ENCODE measurements at regions not wholly inside any gene's neighbourhood (a gene's known extent, or its start where the extent isn't known, plus 50 kb on each side); places are given as distances from the start of the nearest gene placed in this dataset.
"Not testable (repeated sequence)": the region's sequence is repeated elsewhere in the genome, so short reads cannot be mapped to it uniquely, and the experiment has no call there.

- no peak for DNase-seq
Measured at GRCh38 chr6:67887747-67888545, 747.1 kb upstream of the ADGRB3 start.

DNA sequence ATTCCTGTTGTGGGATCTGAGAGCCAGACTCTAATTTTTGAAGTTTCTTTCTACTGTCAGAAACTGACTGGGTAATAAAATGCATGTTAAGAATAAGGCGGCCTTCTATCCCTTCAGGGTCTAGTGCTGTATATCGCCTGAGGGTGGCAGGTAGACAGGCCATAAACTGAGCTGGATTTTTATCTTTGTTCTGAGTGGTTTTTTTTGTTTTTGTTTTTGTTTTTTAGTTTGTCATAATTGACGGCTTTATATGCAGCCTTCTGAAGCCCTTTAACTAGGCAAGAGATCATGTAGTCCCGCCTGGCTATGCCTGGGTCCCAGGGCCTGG, 747.7 kb upstream of the ADGRB3 start:
- no peak for DNase-seq

DNA sequence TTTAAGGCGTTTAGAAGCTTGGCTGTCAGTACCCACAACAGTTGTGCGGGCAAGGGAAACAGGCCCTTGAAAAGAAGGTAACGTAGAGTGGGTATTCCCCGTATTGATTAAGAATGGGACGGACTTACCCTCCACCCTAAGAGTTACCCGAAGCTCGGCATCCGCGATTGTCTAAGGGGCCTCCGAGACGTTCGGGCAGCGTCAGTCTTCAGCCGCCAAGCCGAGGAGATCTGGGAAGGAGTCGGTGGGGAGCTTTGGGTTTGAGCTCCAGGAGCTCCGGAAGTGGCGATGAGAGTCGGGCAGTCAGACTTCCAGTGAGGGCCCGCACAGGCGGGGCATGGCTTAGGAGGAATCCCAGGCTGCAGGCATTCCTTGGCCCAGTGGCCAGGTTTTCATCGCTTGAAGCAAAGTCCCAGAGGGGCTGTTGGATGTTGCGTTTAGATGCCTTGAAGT, 748.2 kb upstream of the ADGRB3 start:
- DNase-seq = no peak

DNA sequence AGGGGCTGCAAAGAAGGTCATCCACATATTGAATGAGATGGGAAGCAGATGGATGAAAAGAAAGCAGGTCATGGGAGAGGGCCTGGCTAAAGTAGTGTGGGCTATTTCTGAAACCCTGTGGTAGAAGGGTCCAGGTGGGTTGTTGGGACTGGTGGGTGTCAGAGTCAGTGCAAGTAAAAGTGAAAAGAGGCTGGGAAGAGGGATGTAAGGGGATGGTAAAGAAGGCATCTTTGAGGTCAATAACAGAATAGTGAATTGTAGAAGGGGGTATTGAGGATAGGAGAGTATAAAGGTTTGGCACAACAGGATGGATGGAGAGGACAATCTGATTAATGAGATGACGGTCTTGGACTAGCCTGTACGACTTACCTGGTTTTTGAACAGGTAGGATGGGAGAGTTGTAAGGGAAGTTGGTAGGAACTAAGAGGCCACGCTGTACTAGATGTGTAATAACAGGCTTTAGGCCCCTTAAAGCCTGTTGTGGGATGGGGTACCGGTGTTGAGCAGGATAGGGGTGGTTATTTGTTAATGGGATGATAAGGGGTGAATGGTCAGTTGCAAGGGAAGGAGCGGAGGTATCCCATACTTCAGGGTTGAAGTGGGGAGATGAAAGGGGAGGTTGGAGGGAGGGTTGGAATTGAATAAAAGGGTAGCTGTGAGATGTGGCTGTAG, 748.9 kb upstream of the ADGRB3 start:
- no peak for DNase-seq

- DNase-seq = no peak
Measured at GRCh38 chr6:67885081-67886033, 749.7 kb upstream of the ADGRB3 start.

DNA sequence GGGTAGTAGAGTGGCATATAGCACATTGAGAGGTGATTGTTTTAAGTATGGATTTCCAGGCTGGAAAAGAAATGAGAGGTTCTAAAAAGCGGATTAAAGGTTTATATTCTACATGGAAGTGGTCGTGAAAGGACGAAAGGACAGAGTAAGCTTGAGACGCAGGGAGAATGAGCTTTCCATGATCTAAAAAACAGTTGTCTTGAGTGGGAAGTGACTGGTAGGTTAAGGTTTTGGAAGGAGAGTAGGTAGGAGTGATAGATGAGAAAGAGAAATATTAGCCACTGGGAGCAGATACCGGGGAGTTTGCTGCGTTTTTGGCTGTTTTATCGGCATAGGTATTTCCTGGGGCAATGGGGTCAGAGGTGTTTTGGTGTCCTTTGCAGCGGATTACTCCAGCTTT, 750.6 kb upstream of the ADGRB3 start:
- no peak for DNase-seq

- DNase-seq = no peak
Measured at GRCh38 chr6:67883500-67884366, 751.3 kb upstream of the ADGRB3 start.

DNA sequence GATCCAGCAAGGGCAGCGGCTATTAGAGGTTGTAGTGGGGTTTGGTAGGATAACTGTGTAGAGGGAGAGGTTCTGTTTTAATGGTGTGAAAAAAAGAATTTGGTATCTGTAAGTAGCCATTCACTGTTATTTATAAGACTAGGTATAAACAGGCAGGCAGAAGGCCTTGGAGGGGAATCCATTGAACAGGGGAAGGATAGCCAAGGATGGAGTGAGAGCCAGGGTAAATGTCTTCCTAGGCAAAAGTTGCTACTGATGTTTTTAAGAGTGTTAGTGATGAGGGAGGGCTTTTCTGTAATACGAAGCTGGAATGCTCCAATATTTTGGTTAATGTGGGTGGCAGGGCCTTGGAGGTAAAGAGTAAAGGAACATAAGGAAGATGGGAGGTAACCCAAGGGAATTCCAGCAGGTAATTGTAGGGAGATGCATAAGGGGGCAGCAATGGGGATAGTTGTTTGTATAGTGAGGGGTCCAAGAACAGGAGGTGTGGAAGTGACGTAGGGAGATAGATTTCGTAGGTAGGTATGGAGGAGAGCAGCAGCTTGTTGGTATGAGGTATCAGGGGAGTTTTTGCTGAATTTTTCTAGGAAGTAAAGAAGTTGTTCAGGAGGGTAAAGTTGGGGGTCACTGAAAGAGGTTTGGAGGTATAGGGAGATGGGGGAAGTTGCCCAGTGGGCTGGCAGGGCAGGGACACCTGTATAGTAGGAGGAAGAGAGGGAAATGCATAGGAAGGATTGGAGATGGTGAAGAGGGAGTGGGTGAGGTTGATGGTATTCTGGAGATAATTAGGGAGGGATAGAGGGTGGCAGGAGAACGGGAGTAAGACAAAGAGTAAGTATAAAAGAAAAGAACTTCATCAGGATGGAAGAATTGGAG, 752.4 kb upstream of the ADGRB3 start:
- DNase-seq = no peak

- no peak for DNase-seq
Measured at GRCh38 chr6:67881706-67882065, 753.4 kb upstream of the ADGRB3 start.

DNA sequence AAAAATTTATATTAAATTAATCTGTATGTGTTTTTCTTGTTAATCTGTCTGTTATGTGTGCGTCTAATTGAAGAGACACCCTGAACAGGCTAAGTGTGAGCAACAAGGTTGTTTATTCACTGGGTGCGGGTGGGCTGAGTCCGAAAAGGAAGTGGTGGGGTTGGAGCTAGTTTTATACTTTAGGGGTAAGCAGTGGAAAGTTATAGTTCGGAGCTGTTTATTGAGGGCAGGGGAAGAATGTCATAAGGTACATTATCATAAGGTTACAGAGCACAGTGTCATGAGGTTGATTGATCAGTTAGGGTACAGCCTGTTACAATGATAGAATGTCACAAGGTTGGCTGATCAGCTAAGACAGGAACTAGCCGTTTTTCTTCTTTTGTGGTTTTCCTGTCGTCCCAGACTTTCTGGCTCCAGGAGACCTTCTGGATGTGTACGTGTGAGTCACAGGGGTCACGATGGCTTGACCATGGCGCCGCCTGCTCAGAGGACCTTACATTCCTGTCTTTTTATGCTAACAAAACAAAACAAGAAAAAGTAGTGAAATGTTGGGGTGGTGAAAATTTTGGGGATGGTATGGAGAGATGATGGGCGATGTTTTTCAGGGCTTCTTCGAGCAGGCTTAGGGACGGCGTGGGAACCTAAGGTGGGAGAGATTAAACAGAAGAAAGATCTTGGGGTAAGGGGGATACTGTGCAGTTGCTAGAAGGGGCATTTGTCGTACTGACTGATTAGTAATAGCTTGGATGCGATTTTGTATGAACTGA, 754.0 kb upstream of the ADGRB3 start:
- DNase-seq = no peak

DNA sequence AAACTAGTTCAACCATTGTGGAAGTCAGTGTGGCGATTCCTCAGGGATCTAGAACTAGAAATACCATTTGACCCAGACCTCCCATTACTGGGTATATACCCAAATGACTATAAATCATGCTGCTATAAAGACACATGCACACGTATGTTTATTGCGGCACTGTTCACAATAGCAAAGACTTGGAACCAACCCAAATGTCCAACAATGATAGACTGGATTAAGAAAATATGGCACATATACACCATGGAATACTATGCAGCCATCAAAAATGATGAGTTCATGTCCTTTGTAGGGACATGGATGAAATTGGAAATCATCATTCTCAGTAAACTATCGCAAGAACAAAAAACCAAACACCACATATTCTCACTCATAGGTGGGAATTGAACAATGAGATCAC, 754.7 kb upstream of the ADGRB3 start:
- DNase-seq = not testable (repeated sequence)

DNA sequence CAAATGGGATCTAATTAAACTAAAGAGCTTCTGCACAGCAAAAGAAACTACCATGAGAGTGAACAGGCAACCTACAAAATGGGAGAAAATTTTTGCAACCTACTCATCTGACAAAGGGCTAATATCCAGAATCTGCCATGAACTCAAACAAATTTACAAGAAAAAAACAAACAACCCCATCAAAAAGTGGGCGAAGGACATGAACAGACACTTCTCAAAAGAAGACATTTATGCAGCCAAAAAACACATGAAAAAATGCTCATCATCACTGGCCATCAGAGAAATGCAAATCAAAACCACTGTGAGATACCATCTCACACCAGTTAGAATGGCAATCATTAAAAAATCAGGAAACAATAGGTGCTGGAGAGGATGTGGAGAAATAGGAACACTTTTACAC, 755.2 kb upstream of the ADGRB3 start:
- not testable (repeated sequence) for DNase-seq

DNA sequence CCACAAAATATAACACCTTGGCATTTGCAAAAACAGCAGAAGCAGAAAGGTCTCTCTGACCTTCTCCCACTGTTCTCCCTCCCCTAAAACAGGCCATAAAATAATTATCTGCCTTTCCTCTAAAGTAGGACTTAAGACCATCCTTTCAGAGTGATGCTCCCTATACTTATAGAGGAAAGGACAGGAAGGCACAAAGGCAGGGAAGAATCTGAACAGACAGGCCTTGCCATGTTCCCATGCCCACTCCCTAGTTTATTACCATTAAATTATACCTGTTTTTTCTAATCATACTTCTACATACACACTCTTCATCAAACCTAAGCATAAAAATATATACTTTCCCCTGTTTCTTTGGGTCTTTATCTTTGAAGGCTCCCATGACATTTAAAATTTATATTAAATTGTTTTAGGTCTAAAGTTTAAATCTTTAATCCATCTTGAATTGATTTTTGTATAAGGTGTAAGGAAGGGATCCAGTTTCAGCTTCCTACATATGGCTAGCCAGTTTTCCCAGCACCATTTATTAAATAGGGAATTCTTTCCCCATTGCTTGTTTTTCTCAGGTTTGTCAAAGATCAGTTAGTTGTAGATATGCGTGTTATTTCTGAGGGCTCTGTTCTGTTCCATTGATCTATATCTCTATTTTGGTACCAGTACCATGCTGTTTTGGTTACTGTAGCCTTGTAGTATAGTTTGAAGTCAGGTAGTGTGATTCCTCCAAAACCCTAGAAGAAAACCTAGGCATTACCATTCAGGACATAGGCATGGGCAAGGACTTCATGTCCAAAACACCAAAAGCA, 755.8 kb upstream of the ADGRB3 start:
- not testable (repeated sequence) for DNase-seq

GRCh38 chr6:67878216-67878615, 756.9 kb upstream of the ADGRB3 start:
- DNase-seq = not testable (repeated sequence)

DNA sequence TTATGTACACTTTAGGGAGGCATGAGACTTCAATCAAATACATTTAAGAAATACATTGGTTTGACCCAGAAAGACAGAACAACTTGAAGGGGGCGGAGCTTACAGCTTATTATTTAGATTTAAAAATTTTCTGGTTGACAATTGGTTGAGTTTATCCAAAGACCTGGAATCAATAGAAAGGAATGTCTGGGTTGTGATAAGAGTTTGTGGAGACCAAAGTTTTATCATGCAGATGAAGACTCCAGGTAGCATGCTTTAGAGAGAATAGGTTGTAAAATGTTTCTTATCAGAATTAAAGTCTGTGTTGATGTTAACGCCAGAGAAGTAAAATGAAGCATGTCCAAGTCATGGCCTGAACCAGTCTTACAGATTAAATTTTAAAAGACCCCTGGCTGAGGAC, 757.8 kb upstream of the ADGRB3 start:
- no peak for DNase-seq

GRCh38 chr6:67875877-67876383, 759.2 kb upstream of the ADGRB3 start:
- DNase-seq = no peak

DNA sequence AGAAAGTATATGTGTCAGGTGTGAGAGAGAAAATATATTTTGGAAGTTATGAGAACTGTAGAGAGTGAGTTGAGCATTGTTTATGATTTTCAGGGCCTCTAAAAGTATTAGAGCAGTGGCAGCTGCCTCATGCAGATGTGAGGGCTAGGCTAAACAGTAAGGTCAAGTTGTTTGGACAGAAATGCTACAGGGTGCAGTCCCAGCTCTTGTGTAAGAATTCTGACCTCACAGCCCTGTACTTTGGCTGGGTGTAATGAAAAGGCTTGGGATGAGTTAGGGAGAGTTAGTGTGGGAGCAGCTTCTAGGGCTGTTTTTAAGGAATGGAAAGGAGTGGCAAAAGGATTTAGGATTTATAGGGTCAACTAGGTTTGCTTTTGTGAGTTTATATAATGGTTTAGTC, 764.8 kb upstream of the ADGRB3 start:
- no peak for DNase-seq

GRCh38 chr6:67863346-67863745, 771.7 kb upstream of the ADGRB3 start:
- DNase-seq = no peak

- no peak for DNase-seq
Measured at GRCh38 chr6:67854098-67854497, 781.0 kb upstream of the ADGRB3 start.

GRCh38 chr6:67839818-67840217, 795.3 kb upstream of the ADGRB3 start:
- DNase-seq = no peak
